ENCODE measurements at regions not wholly inside any gene's neighbourhood (a gene's known extent, or its start where the extent isn't known, plus 50 kb on each side); places are given as distances from the start of the nearest gene placed in this dataset.

GRCh38 chr18:60663060-60663989 is 290.8 kb upstream of the MC4R start:
- DNase-seq (ENCODE audit: low read depth, low spot score) = no peak

GRCh38 chr18:60664736-60665135 is 292.2 kb upstream of the MC4R start:
- DNase-seq (ENCODE audit: low read depth, low spot score) = no peak

GRCh38 chr18:60667016-60667415 is 294.4 kb upstream of the MC4R start:
- no peak for DNase-seq (ENCODE audit: low read depth, low spot score)

- DNase-seq (ENCODE audit: low read depth, low spot score) = no peak
Observed at GRCh38 chr18:60668583-60668982, 296.0 kb upstream of the MC4R start.

GRCh38 chr18:60669938-60670337 is 297.4 kb upstream of the MC4R start:
- no peak for DNase-seq (ENCODE audit: low read depth, low spot score)

- no peak for DNase-seq (ENCODE audit: low read depth, low spot score)
Observed at GRCh38 chr18:60671021-60671420, 298.4 kb upstream of the MC4R start.

GRCh38 chr18:60675126-60675525 is 302.6 kb upstream of the MC4R start:
- DNase-seq (ENCODE audit: low read depth, low spot score) = no peak

- no peak for DNase-seq (ENCODE audit: low read depth, low spot score)
Observed at GRCh38 chr18:60675801-60676200, 303.2 kb upstream of the MC4R start.

GRCh38 chr18:60676815-60677214 is 304.2 kb upstream of the MC4R start:
- DNase-seq (ENCODE audit: low read depth, low spot score) = no peak

GRCh38 chr18:60684843-60685513 is 312.4 kb upstream of the MC4R start:
- DNase-seq (ENCODE audit: low read depth, low spot score) = peak; percentile 10

- no peak for DNase-seq (ENCODE audit: low read depth, low spot score)
Observed at GRCh38 chr18:60686142-60686541, 313.6 kb upstream of the MC4R start.

- DNase-seq (ENCODE audit: low read depth, low spot score) = no peak
Observed at GRCh38 chr18:60691061-60691460, 318.5 kb upstream of the MC4R start.

GRCh38 chr18:60693426-60693825 is 320.9 kb upstream of the MC4R start:
- DNase-seq (ENCODE audit: low read depth, low spot score) = peak; percentile 15

GRCh38 chr18:60698901-60699300 is 326.3 kb upstream of the MC4R start:
- no peak for DNase-seq (ENCODE audit: low read depth, low spot score)

GRCh38 chr18:60722742-60723141 is 350.2 kb upstream of the MC4R start:
- no peak for DNase-seq (ENCODE audit: low read depth, low spot score)

- DNase-seq (ENCODE audit: low read depth, low spot score) = no peak
Observed at GRCh38 chr18:60732143-60732542, 359.6 kb upstream of the MC4R start.

- no peak for DNase-seq (ENCODE audit: low read depth, low spot score)
Observed at GRCh38 chr18:60739212-60739611, 366.6 kb upstream of the MC4R start.

- no peak for DNase-seq (ENCODE audit: low read depth, low spot score)
Observed at GRCh38 chr18:60740313-60740712, 367.7 kb upstream of the MC4R start.

- DNase-seq (ENCODE audit: low read depth, low spot score) = peak; percentile 3
Observed at GRCh38 chr18:60746491-60746890, 373.9 kb upstream of the MC4R start.

- DNase-seq (ENCODE audit: low read depth, low spot score) = no peak
Observed at GRCh38 chr18:60746919-60747318, 374.3 kb upstream of the MC4R start.

GRCh38 chr18:60753753-60754152 is 381.2 kb upstream of the MC4R start:
- no peak for DNase-seq (ENCODE audit: low read depth, low spot score)

GRCh38 chr18:60754413-60755009 is 381.9 kb upstream of the MC4R start:
- peak; percentile 30 for DNase-seq (ENCODE audit: low read depth, low spot score)

All from pulmonary artery endothelial cell (primary cell).